Cardiac fibroblast (primary cell): ENCODE measurements at regions not wholly inside any gene's neighbourhood (a gene's known extent, or its start where the extent isn't known, plus 50 kb on each side); places are given as distances from the start of the nearest gene placed in this dataset.

ENCODE experiments used
- DNase-seq, 2 donors: peaks; one replicate each; pipeline versions ENCODE4 v3.0.0 to v3.0.0-alpha.2; 2010; ENCODE audit warnings: low read depth in 2 of 2
- H3K4me3 ChIP-seq, 2 donors: replicated peaks in 1 of 2; 1 replicate in 1 of 2; 2 replicates in 1 of 2; pipeline ENCODE4 v1.5.1; 2011; ENCODE audit warnings: low read depth in 2 of 2, low read length in 2 of 2, mild to moderate bottlenecking in 2 of 2, moderate library complexity in 1 of 2
- TF ChIP-seq, protein P1 (sequence below): IDR thresholded peaks from one replicate; pipeline ENCODE4 v1.5.1; 2011; ENCODE audit warnings: low read depth, mild to moderate bottlenecking, low read length, inconsistent platforms

DNA sequence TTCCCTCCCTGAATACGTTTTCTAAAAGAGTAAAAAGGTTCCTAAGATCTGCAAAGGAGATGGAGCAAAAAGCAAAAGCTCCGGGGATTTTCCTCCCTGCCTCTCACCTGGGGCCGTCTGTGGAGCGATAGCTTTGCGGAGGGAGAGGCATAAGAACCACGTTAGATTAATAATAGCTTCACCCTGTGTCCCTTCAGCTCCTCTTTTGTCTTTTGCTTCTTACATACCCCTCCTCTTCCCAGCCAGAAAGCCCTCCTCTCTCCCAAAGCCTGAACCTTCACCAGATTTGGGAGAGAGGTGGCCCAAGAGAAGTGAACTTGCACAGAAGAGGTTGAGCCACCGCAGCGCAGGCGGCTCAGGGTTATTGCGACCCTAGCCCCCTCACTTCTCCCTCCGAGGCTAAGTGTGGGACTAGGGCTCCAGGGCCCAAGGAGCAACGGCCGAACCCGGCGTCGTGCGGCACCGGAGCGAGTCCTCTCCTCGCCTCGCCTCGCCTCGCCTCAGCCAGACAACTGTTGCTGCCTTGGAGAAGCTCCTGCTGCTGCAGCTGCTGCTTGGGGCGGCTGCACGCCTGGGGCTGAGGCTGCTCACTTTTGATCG is 97.6 kb upstream of the HSD17B12 start:
- DNase-seq = no peak
- H3K4me3 ChIP-seq = no peak overlapping the region
- TF ChIP-seq, protein P1, sequence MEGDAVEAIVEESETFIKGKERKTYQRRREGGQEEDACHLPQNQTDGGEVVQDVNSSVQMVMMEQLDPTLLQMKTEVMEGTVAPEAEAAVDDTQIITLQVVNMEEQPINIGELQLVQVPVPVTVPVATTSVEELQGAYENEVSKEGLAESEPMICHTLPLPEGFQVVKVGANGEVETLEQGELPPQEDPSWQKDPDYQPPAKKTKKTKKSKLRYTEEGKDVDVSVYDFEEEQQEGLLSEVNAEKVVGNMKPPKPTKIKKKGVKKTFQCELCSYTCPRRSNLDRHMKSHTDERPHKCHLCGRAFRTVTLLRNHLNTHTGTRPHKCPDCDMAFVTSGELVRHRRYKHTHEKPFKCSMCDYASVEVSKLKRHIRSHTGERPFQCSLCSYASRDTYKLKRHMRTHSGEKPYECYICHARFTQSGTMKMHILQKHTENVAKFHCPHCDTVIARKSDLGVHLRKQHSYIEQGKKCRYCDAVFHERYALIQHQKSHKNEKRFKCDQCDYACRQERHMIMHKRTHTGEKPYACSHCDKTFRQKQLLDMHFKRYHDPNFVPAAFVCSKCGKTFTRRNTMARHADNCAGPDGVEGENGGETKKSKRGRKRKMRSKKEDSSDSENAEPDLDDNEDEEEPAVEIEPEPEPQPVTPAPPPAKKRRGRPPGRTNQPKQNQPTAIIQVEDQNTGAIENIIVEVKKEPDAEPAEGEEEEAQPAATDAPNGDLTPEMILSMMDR = no peak

DNA sequence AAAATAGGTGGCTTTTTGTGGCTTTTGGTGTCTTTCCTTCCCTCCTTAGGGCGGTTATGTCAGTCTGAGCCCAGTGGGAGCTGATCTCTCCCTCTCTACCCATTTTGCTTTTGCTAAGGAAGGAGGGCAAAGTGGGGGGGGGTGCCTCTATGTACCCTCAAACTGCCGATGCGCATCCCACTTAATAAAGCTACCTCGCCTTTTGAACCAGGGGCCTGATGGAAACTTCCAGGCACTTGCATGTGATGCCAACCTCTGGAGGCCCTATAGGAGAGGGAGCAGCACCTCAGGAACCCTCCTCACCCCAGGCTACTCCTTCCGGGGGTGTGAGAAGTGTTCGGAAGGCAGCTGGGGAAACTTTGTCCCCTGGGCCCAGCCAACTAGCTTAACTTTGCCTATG is 97.0 kb upstream of the HSD17B12 start:
- TF ChIP-seq, protein P1 = no peak
- no peak overlapping the region for H3K4me3 ChIP-seq
- DNase-seq = no peak

DNA sequence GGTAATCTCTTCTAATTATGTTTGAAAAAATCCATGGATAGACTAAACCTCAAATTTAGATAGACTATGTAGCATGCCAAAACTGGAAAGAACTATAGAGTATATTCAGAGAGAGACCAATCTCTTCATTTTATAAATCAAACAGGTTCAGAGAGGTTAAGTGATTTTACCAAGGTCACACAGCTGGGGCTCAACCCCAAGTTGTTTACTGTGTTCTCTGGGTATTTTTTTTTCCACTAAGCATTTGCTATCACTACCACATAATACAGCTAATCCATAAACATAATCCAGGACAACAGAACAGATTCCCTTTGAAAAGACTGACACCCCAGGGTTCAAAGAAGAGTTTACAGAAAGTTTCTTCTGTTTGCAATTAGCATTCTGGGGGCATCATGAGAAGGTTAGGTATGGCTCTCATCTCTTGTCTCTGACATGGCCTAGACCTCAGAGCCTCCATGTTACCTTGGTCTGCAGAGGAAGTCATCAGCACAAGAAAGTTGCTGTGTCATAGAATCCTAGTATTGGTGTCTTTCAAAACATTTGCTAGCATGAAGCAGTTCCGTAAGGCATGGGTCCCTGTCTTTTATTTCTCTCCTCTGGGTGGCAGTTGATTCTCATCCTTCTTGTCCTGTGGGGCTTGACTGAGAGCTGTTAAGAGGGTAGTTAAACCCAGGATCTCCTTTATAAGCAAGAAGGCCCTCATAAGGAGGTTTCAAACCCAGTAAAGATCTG is 94.5 kb upstream of the HSD17B12 start:
- TF ChIP-seq, protein P1 = no peak

DNA sequence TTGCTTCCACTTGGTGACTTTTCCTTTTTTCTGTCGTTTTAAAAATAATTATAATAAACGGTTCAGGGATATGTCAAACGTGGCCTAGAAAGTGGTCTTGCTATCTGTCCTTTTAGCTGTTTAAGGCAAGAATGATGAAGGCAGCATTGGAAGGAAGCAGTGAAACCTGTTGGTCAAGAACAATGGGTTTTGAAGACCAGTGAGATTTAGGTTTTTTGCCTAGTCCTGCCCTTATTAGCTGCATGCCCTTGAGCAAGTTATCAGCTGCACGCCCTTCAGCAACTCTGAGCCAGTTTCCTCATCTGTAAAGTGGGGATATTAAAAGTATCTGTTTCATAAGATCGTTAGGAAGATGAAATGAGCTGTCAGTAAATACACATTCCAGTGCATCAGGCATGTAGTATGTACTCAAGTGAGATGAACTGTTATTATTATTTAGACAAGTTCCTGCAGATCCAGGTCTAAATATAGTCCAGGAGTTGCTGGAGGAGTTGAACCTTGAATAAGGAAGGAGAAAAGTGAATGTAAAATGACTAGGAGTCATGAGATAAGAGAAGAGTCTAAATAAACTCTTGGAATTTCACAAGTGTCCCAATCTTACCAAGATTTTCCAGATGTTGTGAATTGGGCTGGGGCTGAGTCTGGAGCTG is 90.8 kb upstream of the HSD17B12 start:
- no peak for DNase-seq
- no peak overlapping the region for H3K4me3 ChIP-seq
- TF ChIP-seq, protein P1 = no peak

More for the DNA sequence above, 94.5 kb upstream of the HSD17B12 start:
- H3K4me3 ChIP-seq = no peak overlapping the region
- DNase-seq = no peak

DNA sequence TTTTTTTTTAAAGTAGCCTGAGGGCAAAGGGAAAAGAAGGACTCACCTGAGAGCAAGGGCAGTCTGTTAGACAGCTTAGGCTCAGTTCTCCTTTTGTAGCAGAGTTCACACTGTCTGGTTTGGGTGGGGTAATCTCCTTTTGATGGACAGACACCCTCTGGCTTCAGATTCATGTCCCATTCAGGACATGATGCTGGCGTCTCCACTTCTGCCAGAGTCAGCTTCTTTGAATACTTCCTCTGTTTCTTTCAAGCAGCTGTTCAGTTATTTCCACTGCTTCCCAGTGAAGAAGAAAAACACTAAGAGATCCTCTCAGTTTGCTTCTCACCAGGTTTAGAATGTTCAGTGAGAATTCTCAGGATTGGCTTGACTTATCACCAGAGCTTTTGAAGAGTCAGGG is 79.0 kb upstream of the HSD17B12 start:
- TF ChIP-seq, protein P1 = no peak
- H3K4me3 ChIP-seq = no peak overlapping the region
- no peak for DNase-seq

DNA sequence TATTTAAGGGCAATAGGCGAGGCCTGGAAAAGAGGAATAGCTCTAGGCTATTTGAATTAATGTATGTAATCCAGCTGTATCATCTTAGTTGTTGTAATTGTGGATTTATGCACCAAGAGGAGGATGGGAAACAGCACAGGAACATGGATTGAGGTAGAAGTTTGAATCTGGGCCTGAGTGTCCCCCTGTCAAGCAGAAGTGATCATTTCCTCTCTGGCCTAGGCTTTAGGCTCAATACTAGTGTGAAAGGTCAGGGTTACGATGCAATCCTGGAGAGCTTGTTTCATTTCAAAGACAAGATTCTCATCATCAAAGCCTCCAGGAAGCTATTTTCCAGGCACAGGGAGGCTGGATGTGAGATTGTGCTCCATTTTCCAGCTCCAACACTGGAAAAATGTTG is 77.9 kb upstream of the HSD17B12 start:
- DNase-seq = no peak

More for the DNA sequence above, 77.9 kb upstream of the HSD17B12 start:
- H3K4me3 ChIP-seq = no peak overlapping the region
- TF ChIP-seq, protein P1 = no peak
